Adrenal gland (tissue), 5 donors: ENCODE measurements at regions not wholly inside any gene's neighbourhood (a gene's known extent, or its start where the extent isn't known, plus 50 kb on each side); places are given as distances from the start of the nearest gene placed in this dataset.

Source experiments
- CTCF ChIP-seq, 6 experiments: fragments of 450-650 bp in 4 of 6; fragments of 200-600 bp in 2 of 6; sonication (generic) in 1 of 6; IDR thresholded peaks; 1 replicate in 5 of 6; 2 replicates in 1 of 6; pipeline versions ENCODE4 v1.5.1 to v1.8.0; 2016 to 2021; ENCODE audit warnings: antibody characterized with exemption in 6 of 6, mild to moderate bottlenecking in 2 of 6, moderate library complexity in 1 of 6
- POLR2A ChIP-seq, 2 donors: fragments of 450-650 bp; IDR thresholded peaks; one replicate each; pipeline ENCODE4 v1.6.1; 2017; ENCODE audit warnings: antibody characterized with exemption in 2 of 2, mild to moderate bottlenecking in 2 of 2, moderate library complexity in 1 of 2
- donor health status: DM: no; HTN: no; CAD: no.

DNA sequence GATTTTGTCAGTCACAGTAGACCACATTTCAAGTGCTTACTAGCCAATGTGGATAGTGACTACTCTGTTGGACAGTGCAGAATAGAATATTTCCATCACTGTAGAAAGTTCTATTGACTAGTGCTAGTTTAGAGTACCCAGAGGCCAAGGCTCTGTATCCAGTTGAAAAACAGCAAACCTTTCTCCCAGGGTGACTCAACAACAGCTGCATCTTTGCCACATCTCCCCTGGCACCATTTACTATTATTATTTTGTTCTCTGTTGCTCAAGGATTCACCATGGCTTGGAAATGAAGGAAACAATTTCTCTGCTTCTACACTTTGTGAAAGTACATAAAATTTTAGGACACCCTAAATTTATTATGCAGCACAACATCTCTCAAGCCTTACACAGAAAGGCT, 85.3 kb upstream of the WDR26 start:
- no peak for TF ChIP-seq CTCF (IDR thresholded peaks at IDR 0.05)
- TF ChIP-seq POLR2A (IDR thresholded peaks at IDR 0.05) = no peak
